GM21515 (cell line): ENCODE measurements at regions not wholly inside any gene's neighbourhood (a gene's known extent, or its start where the extent isn't known, plus 50 kb on each side); places are given as distances from the start of the nearest gene placed in this dataset.
"Not testable (repeated sequence)": the region's sequence is repeated elsewhere in the genome, so short reads cannot be mapped to it uniquely, and the experiment has no call there.

Experiments
- ATAC-seq: cut with Tn5 transposase; IDR thresholded peaks from one replicate; pipeline ENCODE4 v1.9.1; 2021; ENCODE audit not compliant: unreplicated experiment

GRCh38 chr2:58720770-58721697, 479.9 kb upstream of the FANCL start:
- ATAC-seq, result no peak

GRCh38 chr2:58720033-58720769, 479.1 kb upstream of the FANCL start:
- ATAC-seq, result no peak

- ATAC-seq, result no peak
These were observed 474.2 kb upstream of the FANCL start for GRCh38 chr2:58715344-58715743.

- no peak for ATAC-seq
These were observed 473.1 kb upstream of the FANCL start for GRCh38 chr2:58714238-58714637.

GRCh38 chr2:58710795-58711279, 469.7 kb upstream of the FANCL start:
- no peak for ATAC-seq

GRCh38 chr2:58709687-58710354, 468.7 kb upstream of the FANCL start:
- ATAC-seq, result no peak

GRCh38 chr2:58709274-58709673, 468.1 kb upstream of the FANCL start:
- no peak for ATAC-seq

- ATAC-seq, result no peak
These were observed 467.4 kb upstream of the FANCL start for GRCh38 chr2:58708565-58708964.

- ATAC-seq, result peak; percentile 7
These were observed 461.3 kb upstream of the FANCL start for GRCh38 chr2:58702302-58702885.

GRCh38 chr2:58701688-58702301, 460.7 kb upstream of the FANCL start:
- ATAC-seq, result peak; percentile 61

- no peak for ATAC-seq
These were observed 459.5 kb upstream of the FANCL start for GRCh38 chr2:58700591-58700990.

- ATAC-seq, result no peak
These were observed 458.3 kb upstream of the FANCL start for GRCh38 chr2:58699411-58699810.

GRCh38 chr2:58698620-58699019, 457.5 kb upstream of the FANCL start:
- no peak for ATAC-seq

- ATAC-seq, result not testable (repeated sequence)
These were observed 453.0 kb upstream of the FANCL start for GRCh38 chr2:58694114-58694513.

- not testable (repeated sequence) for ATAC-seq
These were observed 449.9 kb upstream of the FANCL start for GRCh38 chr2:58691041-58691440.

GRCh38 chr2:58688813-58689212, 447.7 kb upstream of the FANCL start:
- ATAC-seq, result no peak

- ATAC-seq, result no peak
These were observed 445.7 kb upstream of the FANCL start for GRCh38 chr2:58686776-58687175.

GRCh38 chr2:58680755-58681310, 439.7 kb upstream of the FANCL start:
- ATAC-seq, result no peak

- no peak for ATAC-seq
These were observed 436.6 kb upstream of the FANCL start for GRCh38 chr2:58677748-58678147.

- no peak for ATAC-seq
These were observed 430.6 kb upstream of the FANCL start for GRCh38 chr2:58671675-58672074.
